HPDE6-E6E7 (cell line): ENCODE measurements at regions not wholly inside any gene's neighbourhood (a gene's known extent, or its start where the extent isn't known, plus 50 kb on each side); places are given as distances from the start of the nearest gene placed in this dataset.
"Not testable (repeated sequence)": the region's sequence is repeated elsewhere in the genome, so short reads cannot be mapped to it uniquely, and the experiment has no call there.

Experiments used
- DNase-seq: peaks from one replicate; pipeline ENCODE4 v3.0.0; 2011; ENCODE audit warnings: missing footprints; ENCODE audit errors: extremely low spot score

- no peak for DNase-seq
Measured at GRCh38 chr2:8441371-8441770, 240.5 kb upstream of the ID2 start.

- DNase-seq: no peak
Measured at GRCh38 chr2:8441986-8442385, 239.9 kb upstream of the ID2 start.

GRCh38 chr2:8442833-8443486 is 238.9 kb upstream of the ID2 start:
- DNase-seq: no peak

DNA sequence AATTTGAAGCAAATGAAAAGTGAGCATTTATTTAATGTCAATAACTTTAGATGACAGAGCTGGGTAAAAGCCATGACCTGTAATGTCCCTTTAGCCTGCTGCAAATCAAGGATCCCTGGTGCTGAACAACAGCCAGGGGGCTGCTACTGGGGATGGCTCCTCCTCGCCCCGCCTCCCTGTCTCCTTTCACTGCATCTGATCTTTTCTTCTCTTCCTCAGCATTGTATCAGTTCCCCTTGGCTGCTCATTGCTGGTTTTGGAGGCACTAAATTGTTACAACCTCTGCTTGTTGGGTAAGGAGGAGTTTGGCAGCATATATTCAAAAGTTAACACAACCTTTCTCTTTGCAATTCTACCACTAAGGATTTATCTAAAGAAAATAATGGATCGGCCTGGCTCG is 236.3 kb upstream of the ID2 start:
- no peak for DNase-seq

DNA sequence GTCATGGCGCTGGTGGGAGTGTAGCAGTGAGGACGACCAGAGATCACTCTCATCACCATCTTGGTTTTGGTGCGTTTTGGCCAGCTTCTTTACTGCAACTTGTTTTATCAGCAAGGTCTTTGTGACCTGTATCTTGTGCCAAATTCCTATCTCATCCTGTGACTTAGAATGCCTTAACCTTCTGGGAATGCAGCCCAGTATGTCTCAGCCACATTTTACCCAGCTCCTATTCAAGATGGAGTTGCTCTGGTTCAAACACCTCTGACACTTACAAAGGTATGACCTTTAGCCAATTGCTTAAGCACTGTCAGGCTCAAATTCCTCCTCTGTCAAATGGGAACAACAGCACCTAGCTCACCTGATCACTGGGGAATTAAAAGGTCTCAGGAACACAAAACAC is 235.1 kb upstream of the ID2 start:
- not testable (repeated sequence) for DNase-seq

- DNase-seq: no peak
Measured at GRCh38 chr2:8447610-8448221, 234.1 kb upstream of the ID2 start.

GRCh38 chr2:8448824-8449556 is 232.9 kb upstream of the ID2 start:
- no peak for DNase-seq

- DNase-seq: no peak
Measured at GRCh38 chr2:8451273-8451672, 230.6 kb upstream of the ID2 start.

- DNase-seq: no peak
Measured at GRCh38 chr2:8452296-8452695, 229.6 kb upstream of the ID2 start.

GRCh38 chr2:8452979-8453903 is 228.6 kb upstream of the ID2 start:
- no peak for DNase-seq

- DNase-seq: no peak
Measured at GRCh38 chr2:8453904-8454302, 228.0 kb upstream of the ID2 start.

- DNase-seq: no peak
Measured at GRCh38 chr2:8454797-8455196, 227.1 kb upstream of the ID2 start.

DNA sequence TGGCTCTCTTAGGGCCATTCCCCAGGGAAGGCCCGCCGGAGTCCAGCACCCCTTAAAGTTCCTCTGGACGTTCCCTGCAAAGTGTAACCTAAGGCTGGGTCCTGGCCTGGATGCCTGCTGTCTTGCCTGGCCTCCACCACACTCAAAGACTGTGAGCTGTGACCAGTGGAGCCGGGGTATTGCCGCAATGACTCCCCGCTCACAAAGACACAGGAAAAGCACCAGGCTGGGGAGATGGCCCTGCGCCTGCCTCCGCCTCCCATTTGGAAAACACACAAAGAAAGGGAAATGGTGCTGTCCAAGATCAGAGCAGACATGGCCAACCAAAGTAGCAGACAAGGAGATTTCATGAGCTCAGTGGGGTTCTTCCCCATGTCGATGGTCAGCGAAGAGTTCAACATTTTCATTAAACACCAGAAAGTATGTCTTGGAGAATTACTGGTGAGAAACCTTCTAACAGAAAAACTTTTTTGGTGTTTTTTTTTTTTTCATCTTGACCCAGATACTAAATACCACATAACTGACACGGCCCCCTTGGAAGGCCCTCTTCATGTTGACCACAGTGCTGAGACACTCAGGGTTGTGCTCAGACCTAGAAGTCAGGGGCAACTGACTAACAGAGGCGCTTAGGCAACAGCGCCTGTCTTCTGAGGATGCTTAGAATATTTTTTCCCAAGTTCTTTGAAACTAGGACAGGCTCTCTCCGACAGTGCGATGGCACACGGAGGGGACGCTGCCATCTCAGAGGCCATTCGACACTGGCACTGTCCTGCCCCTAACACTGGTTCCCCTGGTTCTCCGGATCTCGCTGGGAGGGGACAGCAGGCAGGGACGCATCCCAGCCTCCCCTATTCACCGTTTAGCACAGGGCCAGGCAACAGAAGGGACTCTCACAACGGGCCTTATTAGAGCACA is 226.4 kb upstream of the ID2 start:
- no peak for DNase-seq

- no peak for DNase-seq
Measured at GRCh38 chr2:8456151-8457091, 225.4 kb upstream of the ID2 start.

GRCh38 chr2:8457092-8457481 is 224.8 kb upstream of the ID2 start:
- no peak for DNase-seq

- DNase-seq: no peak
Measured at GRCh38 chr2:8457699-8458502, 224.0 kb upstream of the ID2 start.

- no peak for DNase-seq
Measured at GRCh38 chr2:8458503-8459459, 223.1 kb upstream of the ID2 start.

GRCh38 chr2:8459474-8459873 is 222.4 kb upstream of the ID2 start:
- DNase-seq: no peak
